ENCODE measurements at regions not wholly inside any gene's neighbourhood (a gene's known extent, or its start where the extent isn't known, plus 50 kb on each side); places are given as distances from the start of the nearest gene placed in this dataset.

DNA sequence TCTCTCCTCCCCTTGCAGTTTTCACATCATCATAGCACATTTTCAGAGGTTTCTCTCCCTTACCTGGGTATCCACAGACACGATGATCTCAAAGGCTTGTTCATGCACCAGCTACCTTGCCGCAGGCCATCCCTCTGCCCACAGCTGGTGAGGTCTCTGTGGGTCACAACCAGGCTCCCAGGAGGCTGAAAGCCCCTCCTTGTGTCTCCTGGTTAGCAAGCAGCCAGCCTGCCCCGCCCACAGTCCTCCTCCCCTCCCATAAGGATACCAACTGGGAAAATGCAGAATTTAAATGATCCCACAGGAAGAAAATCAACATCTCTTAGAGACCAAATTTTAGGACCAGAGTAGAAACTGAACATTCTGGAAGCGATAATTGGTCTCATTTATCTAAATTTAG, 213.5 kb upstream of the PPP2R3A start:
- no peak for TF ChIP-seq POLR2A (IDR thresholded peaks at IDR 0.05)
- TF ChIP-seq, protein P1, sequence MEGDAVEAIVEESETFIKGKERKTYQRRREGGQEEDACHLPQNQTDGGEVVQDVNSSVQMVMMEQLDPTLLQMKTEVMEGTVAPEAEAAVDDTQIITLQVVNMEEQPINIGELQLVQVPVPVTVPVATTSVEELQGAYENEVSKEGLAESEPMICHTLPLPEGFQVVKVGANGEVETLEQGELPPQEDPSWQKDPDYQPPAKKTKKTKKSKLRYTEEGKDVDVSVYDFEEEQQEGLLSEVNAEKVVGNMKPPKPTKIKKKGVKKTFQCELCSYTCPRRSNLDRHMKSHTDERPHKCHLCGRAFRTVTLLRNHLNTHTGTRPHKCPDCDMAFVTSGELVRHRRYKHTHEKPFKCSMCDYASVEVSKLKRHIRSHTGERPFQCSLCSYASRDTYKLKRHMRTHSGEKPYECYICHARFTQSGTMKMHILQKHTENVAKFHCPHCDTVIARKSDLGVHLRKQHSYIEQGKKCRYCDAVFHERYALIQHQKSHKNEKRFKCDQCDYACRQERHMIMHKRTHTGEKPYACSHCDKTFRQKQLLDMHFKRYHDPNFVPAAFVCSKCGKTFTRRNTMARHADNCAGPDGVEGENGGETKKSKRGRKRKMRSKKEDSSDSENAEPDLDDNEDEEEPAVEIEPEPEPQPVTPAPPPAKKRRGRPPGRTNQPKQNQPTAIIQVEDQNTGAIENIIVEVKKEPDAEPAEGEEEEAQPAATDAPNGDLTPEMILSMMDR (IDR thresholded peaks at IDR 0.05 in 8 of 11, conservative IDR thresholded peaks at IDR 0.05 in 3 of 11) = no peak

Measured in spleen (tissue), 7 donors.